ENCODE measurements at regions not wholly inside any gene's neighbourhood (a gene's known extent, or its start where the extent isn't known, plus 50 kb on each side); places are given as distances from the start of the nearest gene placed in this dataset.
"Not testable (repeated sequence)": the region's sequence is repeated elsewhere in the genome, so short reads cannot be mapped to it uniquely, and the experiment has no call there.

- DNase-seq = no peak
Measured at GRCh38 chr6:135555550-135555949, 58.0 kb upstream of the AHI1 start.

- DNase-seq = no peak
Measured at GRCh38 chr6:135557582-135557981, 60.0 kb upstream of the AHI1 start.

DNA sequence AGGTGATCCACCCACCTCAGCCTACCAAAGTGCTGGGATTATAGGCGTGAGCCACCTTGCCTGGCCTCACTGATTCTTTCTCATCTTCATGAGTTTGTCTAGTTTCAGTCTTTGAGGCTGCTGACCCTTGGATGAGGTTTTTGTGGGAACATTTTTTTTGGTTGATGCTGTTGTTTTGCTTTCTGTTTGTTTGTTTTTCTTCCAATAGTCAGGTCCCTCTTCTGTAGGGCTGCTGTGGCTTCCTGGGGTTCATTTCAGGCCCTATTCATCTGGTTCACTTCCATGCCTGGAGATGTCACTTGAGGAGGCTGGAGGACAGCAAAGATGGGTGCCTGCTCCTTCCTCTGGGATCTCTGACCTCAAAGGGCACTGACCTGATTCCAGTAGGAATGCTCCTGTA, 68.1 kb upstream of the AHI1 start:
- DNase-seq = not testable (repeated sequence)

- DNase-seq = no peak
Measured at GRCh38 chr6:135566311-135567068, 69.0 kb upstream of the AHI1 start.

DNA sequence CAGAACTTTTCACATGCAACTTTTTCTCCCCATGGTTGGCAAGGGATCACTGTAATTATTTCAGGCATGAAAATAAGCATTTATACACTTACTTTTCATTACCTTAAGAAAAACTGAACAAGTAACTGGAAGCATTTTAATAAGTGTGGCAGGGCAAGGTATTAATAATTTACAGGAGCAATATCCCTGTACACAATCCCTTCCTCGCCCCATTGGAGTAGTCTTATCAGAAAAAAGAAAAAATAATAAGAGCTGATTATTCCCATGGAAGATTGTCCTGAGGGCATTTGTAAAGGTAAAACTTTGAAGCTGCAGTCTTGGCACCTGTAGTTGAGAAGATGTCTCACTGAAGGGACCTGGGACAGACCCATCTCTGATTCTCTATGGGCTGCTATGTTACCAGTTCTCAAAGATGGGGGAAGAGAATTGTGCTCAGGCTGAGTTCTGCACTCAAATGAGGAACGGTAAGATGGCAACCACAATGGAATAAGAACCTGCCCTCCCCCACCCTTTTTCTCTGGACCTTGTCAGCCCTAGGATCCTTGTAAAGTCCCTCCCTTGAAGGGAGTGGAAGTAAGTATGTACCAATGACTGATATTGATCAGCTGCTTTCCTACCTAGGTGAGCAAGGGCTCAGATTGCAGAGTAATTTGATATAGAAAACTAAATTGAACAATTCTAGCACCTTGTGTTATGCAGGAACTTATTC, 70.0 kb upstream of the AHI1 start:
- no peak for DNase-seq

GRCh38 chr6:135568379-135568778, 70.8 kb upstream of the AHI1 start:
- peak; percentile 93 for DNase-seq

- peak; percentile 16 for DNase-seq
Measured at GRCh38 chr6:135572051-135572450, 74.5 kb upstream of the AHI1 start.

DNA sequence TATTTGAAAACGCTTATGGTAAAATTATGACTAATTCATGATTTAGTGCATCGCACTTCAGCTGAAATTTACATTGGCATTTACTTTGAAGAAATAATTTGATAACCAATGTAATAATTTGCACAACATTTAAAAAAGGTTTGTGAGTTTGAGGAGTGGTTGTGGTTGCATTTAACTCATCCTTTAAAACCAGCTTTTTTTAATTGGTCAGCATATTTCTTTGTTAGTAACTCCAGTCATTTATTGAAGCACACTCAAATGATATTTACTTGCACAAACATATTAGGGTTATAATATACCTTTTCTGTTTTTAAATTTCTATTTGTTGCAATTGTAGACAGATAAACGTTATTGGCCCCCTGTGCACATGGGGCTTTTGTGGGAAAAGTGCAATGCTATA, 78.1 kb upstream of the AHI1 start:
- no peak for DNase-seq

- DNase-seq = peak; percentile 37
Measured at GRCh38 chr6:135576055-135576454, 78.5 kb upstream of the AHI1 start.

DNA sequence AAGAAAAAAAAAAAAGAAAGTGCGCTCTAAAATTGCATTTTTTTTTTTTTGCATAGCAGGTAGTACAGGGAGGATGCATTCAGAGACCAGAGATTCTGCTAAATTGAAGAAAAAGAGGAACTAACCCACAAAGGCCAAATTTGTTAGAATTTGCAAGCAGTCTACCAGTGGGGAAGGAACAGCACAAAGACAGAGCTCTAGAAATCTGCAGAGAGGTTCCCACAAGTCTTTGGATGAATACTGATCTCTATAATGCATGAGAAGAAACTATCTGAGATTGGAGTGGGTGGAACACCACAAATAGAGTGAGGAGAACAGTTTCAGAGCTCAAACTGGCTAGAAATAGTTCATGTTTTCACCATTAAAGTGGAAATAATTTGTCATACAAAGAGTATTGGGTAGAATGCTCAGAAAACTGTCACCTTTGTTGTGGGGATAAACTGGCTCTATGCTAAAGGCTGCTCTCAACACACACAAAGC, 79.6 kb upstream of the AHI1 start:
- no peak for DNase-seq

DNA sequence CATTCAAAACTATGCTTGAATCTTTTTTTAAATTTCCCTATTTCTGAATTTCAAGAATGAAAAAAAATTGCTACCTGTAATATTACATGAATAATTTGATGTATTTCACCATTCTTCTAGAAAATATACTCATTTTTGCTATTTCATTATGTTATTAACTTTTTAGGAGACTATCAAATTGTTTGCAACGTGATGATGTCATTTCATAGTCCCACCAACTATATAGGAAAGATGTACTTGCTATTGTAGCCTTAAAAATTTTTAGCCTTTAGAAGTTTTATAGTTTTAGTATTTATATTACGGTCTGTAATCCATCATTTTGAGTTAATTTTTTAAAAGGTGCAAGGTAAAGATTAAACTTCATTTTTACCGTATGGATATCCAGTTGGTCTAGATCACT, 81.4 kb upstream of the AHI1 start:
- no peak for DNase-seq

DNA sequence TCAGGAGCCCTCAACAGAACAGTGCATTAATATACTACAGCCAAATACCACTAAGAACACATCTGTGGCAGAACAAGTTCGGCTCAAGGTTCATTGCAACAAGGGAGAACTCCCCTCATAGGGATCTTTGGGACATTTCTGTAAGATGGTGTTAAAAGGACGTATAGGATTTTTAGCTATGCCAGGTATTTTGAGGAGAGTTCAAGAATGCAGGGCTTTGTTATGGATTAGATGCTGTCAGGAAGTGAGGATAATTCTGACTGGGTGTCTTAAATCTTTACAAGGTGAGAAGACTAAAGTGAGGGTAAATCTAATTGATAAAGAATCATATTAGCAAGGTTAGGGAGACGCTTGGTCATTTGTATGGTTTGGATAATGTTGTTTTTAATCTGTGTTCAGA, 83.7 kb upstream of the AHI1 start:
- no peak for DNase-seq

DNA sequence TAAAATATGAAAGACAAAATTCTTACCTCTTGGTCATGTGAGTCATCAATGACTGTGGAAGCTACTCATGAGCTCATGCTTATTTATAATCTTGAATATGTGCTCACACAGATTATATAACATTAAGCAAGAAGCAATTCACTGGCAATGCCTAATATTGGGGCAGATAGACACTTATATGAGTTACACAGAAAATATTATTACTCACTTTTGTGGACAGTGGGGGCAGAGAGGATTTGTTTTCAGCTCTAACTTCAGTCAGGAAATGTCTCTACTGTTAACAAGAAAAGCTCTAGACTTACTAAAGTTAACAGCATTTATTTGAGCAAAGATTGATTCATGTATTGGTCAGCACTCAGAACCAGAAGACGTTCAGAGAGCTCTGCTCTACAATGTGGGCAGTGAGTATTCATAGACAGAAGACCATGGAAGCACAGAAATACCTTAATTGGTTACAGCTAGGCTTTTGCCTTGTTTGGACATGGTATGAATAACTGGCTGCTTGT, 85.8 kb upstream of the AHI1 start:
- peak; percentile 49 for DNase-seq

DNA sequence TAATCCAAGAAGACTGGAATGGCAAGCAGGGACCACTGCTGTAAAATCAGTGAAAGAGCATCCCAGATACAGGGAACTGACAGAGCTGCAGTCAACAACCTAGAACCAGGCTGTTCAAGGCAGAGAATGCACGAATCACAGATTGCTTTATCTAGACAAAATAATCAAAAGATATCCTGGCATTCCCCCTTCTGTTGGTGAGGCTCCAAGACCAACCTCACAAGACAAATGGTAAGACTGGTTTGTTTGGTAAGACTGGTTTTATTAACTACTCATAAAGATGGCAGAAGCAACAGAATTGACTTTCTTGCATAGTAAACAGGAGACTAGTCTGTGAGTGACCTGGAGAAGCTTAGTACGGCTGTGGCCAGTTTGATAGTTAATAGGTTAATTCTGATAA, 88.8 kb upstream of the AHI1 start:
- DNase-seq = peak; percentile 71

DNA sequence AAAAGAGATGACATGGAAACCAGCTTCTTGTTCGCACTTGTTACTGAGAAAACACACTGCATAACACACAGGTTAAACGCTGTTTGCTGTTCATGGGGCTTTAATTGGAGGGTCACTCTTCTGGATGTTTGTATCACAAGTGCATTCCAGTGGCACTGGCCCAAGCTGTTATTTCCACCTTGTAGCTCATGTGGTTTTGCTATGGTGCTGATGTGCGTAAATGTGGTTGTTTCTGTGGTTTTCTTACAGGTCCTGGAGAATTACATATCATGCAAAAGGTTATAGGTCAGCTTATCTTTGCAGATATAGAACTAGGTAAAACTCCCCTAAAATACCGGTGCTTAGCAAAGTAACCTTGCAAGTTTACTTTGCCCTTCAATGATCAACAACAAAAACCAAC, 89.3 kb upstream of the AHI1 start:
- DNase-seq = peak; percentile 98

GRCh38 chr6:135592276-135592675, 94.7 kb upstream of the AHI1 start:
- DNase-seq = no peak

DNA sequence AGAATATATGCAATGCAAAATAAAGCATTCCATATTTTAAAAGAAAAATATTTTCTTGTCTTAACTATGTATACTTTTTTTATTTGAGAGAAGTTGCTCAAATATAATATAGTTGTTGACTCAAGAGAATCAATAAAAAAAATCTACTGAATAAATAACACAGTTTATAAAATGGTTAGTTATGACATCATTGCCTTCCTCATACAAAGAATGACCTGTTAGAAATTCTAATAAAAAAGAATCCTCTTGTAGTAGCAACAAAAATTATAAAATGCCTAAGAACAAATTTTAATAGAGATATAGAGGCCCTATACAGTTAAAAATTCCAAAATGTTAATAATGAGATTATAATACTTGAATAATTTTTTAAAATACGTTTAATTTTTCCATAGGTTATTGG, 96.5 kb upstream of the AHI1 start:
- no peak for DNase-seq

DNA sequence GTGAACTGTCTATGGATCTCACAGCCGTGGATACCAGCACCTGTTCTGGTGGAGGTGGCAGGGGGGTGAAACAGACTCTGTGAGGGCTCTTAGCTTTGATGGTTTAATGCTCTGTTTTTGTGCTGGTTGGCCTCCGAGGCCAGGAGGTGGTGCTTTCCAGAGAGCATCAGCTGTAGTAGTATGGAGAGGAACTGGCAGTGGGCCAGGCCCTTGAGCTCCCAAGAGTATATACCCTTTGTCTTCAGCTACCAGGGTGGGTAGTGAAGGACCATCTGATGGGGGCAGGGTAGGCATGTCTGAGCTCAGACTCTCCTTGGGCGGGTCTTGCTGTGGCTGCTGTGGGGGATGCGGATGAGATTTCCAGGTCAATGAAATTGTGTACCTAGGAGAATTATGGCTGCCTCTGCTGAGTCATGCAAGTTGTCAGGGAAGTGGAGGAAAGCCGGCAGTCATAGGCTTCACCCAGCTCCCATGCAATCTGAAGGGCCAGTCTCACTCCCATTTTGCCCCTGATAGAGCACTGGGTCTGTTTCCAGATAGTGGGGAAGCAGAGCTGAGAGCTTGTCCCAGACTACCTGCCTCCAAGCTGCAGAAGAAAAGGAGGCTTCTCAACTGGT, 102.7 kb upstream of the AHI1 start:
- DNase-seq = no peak

DNA sequence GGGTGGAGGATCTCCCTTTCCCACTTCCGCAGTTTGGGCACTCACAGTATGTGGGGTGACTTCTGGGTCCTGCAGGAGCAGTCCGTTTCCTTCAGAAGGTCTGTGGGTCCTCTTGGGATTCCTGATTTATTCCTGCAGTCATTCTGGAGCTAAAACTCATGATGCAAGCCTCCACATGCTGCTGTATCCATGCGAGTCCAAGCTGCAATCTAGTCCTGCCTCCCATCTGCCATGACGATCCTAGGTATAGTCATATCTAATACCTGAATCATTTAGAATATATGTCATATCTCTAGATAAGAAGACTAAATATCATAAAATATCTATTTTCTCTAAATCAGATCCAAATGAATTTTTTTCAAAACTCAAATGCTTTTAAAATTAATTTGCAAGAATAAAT, 103.4 kb upstream of the AHI1 start:
- no peak for DNase-seq

DNA sequence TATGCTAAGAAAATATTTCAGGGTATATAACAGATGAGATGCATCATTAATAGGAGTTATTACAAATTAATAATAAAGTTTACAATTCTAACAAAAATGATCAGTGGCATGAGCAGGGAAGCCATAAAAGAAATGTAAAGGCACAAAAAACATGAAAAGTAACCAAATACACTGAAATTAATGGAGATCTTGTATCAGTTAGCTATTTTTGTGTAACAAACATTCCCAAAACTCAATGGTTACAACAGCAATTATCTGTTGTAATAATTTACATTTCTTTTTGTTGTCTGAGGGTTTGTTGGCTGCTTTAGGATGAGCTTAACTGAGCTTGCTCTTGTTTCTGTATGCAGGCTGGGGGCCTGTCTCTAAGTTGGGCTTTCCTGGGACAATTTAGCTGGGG, 104.3 kb upstream of the AHI1 start:
- no peak for DNase-seq

DNA sequence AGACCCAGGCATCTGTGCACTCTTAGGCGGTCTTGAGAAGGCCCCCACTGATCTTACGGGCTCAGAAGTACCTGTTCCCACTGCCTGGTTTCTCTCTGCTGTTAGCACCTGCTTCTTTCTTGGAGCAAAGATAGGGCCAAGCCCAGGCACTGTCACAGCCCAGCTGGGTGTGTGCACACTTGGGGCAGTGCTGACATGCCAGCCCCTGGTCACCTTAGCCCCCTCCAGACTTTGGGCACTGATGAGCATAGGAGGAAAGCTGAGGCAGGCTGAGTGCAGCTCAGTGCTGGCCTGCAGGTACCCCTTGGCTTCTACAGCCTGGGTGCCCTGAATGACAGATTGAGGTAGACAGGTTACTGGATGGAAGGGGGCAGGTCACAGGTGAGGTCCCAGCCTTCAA, 105.7 kb upstream of the AHI1 start:
- no peak for DNase-seq

GRCh38 chr6:135604035-135604860, 106.7 kb upstream of the AHI1 start:
- no peak for DNase-seq

- no peak for DNase-seq
Measured at GRCh38 chr6:135605278-135605790, 107.8 kb upstream of the AHI1 start.
